HL-60 (cell line): ENCODE measurements at regions not wholly inside any gene's neighbourhood (a gene's known extent, or its start where the extent isn't known, plus 50 kb on each side); places are given as distances from the start of the nearest gene placed in this dataset.

Source experiments
- DNase-seq, 2 experiments: peaks; one replicate each; pipeline ENCODE4 v3.0.0-alpha.2; 2010 to 2020; ENCODE audit warnings: low read depth in 1 of 2, low spot score in 1 of 2
- H3K27ac ChIP-seq: fragments of 250-450 bp; sonication (Bioruptor Pico); replicated peaks from 2 replicates; pipeline ENCODE4 v1.5.1; 2020; ENCODE audit warnings: mild to moderate bottlenecking, moderate library complexity
- H3K27me3 ChIP-seq: fragments of 250-450 bp; sonication (Bioruptor Pico); 2 replicates; pipeline ENCODE4 v1.5.1; 2021; ENCODE audit warnings: mild to moderate bottlenecking, moderate library complexity; ENCODE audit not compliant: insufficient read depth, poor library complexity, severe bottlenecking
- H3K4me3 ChIP-seq: replicated peaks from 2 replicates; pipeline ENCODE4 v1.5.1; 2011; ENCODE audit warnings: mild to moderate bottlenecking, control low read depth, low read length; ENCODE audit not compliant: insufficient read depth
- CTCF ChIP-seq: IDR thresholded peaks from one replicate; pipeline ENCODE4 v1.5.1; 2011; ENCODE audit warnings: low read length, control low read depth, inconsistent platforms; ENCODE audit not compliant: insufficient read depth
- GABPA ChIP-seq: IDR thresholded peaks from 2 replicates; pipeline ENCODE4 v1.6.1; 2012; ENCODE audit warnings: low read depth
- POLR2AphosphoS5 ChIP-seq: IDR thresholded peaks from 2 replicates; pipeline ENCODE4 v1.6.1; 2012; ENCODE audit warnings: low read depth
- REST ChIP-seq: IDR thresholded peaks from 2 replicates; pipeline ENCODE4 v1.6.1; 2012; ENCODE audit warnings: low read depth; ENCODE audit not compliant: insufficient replicate concordance
- SPI1 ChIP-seq: IDR thresholded peaks from 2 replicates; pipeline ENCODE4 v1.6.1; 2012; ENCODE audit warnings: low read depth, mild to moderate bottlenecking, borderline replicate concordance

- Histone ChIP-seq H3K27me3 (no peaks in the 10 kb centered on the region), H3K27ac (no peak overlapping the region), H3K4me3 (no peak overlapping the region)
- TF ChIP-seq SPI1 (no peak), CTCF (no peak), POLR2AphosphoS5 (no peak), GABPA (no peak), REST (no peak)
- no peak for DNase-seq
These were observed 556.1 kb downstream of the SPRY1 start for GRCh38 chr4:123952530-123953274.

- TF ChIP-seq SPI1 (no peak), GABPA (no peak), POLR2AphosphoS5 (no peak), CTCF (no peak), REST (no peak)
- no peak for DNase-seq
- no peak overlapping the region for H3K27ac ChIP-seq
- no peaks in the 10 kb centered on the region for H3K27me3 ChIP-seq
- no peak overlapping the region for H3K4me3 ChIP-seq
These were observed 557.0 kb downstream of the SPRY1 start for GRCh38 chr4:123953566-123953965.

GRCh38 chr4:123954220-123954619, 557.6 kb downstream of the SPRY1 start:
- Histone ChIP-seq H3K27ac (no peak overlapping the region), H3K27me3 (no peaks in the 10 kb centered on the region), H3K4me3 (no peak overlapping the region)
- TF ChIP-seq GABPA (no peak), SPI1 (no peak), REST (no peak), POLR2AphosphoS5 (no peak), CTCF (no peak)
- DNase-seq = no peak
